ENCODE measurements at regions not wholly inside any gene's neighbourhood (a gene's known extent, or its start where the extent isn't known, plus 50 kb on each side); places are given as distances from the start of the nearest gene placed in this dataset.

DNA sequence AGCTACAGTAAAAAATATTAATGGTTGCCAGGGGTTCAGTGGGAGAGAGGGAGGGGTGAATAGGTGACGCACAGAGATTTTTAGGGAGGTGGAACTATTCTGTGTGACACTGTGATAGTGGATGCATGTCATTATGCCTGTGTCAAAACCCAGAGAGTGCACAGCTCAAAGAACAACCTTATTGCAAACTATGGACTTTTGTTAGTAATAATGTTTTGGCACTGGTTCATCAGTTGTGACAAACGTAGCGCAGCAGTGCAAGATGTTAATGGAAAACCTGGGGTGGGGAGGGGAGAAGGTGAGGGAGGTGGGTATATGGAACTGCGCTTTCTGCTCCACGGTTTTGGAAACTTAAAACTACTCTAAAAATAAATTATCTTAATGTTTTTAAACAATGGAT lies 134.6 kb upstream of the RFC3 start:
- POLR2A ChIA-PET = interaction anchor here (0.6 kb wide), 1 partner anchor 79 kb away, joined by 3 read pairs; no protein-coding TSS in a partner anchor
- no peak for DNase-seq (ENCODE audit: low read depth, low spot score)

DNA sequence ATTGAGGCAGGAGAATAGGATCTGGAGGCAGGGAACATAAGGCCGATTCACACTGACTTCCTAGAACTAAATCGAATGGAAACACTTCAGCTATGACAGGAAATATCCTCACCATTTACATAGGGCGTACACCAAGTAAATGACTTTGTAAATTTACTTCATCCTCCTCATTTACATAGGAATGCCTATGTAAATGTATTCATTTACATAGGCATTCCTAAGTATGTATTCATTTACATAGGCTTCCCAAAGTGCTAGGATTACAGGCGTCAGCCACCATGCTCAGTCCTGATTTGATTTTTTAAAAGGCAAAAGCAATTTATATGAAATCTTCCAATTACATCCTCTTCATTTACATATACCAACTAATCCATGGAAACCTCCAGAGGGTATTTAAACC lies 133.1 kb upstream of the RFC3 start:
- in situ Hi-C loops (cut with HindIII; ENCODE audit: low pct_unique_long_range_greater_than_20kb, low sequenced_read_pairs) = no loop called here
- POLR2A ChIA-PET = no interaction called here
- no peak for DNase-seq (ENCODE audit: low read depth, low spot score)
- peaks cover 3% of the 10 kb centered on the region for H3K4me1 ChIP-seq (ENCODE audit: control insufficient read depth, insufficient read depth, low read length)
- H3K27ac ChIP-seq (ENCODE audit: low read length) = no peak overlapping the region
- intact Hi-C loops (cut with micrococcal nuclease; ENCODE audit: unreplicated experiment) = no loop called here
- H3K4me3 ChIP-seq (ENCODE audit: low read depth in 2 of 2, low read length in 2 of 2) = no peak overlapping the region
- TF ChIP-seq, protein P1, sequence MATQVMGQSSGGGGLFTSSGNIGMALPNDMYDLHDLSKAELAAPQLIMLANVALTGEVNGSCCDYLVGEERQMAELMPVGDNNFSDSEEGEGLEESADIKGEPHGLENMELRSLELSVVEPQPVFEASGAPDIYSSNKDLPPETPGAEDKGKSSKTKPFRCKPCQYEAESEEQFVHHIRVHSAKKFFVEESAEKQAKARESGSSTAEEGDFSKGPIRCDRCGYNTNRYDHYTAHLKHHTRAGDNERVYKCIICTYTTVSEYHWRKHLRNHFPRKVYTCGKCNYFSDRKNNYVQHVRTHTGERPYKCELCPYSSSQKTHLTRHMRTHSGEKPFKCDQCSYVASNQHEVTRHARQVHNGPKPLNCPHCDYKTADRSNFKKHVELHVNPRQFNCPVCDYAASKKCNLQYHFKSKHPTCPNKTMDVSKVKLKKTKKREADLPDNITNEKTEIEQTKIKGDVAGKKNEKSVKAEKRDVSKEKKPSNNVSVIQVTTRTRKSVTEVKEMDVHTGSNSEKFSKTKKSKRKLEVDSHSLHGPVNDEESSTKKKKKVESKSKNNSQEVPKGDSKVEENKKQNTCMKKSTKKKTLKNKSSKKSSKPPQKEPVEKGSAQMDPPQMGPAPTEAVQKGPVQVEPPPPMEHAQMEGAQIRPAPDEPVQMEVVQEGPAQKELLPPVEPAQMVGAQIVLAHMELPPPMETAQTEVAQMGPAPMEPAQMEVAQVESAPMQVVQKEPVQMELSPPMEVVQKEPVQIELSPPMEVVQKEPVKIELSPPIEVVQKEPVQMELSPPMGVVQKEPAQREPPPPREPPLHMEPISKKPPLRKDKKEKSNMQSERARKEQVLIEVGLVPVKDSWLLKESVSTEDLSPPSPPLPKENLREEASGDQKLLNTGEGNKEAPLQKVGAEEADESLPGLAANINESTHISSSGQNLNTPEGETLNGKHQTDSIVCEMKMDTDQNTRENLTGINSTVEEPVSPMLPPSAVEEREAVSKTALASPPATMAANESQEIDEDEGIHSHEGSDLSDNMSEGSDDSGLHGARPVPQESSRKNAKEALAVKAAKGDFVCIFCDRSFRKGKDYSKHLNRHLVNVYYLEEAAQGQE (IDR thresholded peaks at IDR 0.05; ENCODE audit: insufficient read depth in 1 of 2, low read depth in 2 of 2, low read length in 1 of 2) = no peak
- TF ChIP-seq POLR2AphosphoS5 (IDR thresholded peaks at IDR 0.05; ENCODE audit: low read depth, low read length) (no peak), SIN3A (IDR thresholded peaks at IDR 0.05; ENCODE audit: borderline replicate concordance, insufficient read depth, low read depth, low read length) (no peak), TCF7L2 (IDR thresholded peaks at IDR 0.05; ENCODE audit: low read depth, low read length) (no peak)
- TF ChIP-seq, protein P2, sequence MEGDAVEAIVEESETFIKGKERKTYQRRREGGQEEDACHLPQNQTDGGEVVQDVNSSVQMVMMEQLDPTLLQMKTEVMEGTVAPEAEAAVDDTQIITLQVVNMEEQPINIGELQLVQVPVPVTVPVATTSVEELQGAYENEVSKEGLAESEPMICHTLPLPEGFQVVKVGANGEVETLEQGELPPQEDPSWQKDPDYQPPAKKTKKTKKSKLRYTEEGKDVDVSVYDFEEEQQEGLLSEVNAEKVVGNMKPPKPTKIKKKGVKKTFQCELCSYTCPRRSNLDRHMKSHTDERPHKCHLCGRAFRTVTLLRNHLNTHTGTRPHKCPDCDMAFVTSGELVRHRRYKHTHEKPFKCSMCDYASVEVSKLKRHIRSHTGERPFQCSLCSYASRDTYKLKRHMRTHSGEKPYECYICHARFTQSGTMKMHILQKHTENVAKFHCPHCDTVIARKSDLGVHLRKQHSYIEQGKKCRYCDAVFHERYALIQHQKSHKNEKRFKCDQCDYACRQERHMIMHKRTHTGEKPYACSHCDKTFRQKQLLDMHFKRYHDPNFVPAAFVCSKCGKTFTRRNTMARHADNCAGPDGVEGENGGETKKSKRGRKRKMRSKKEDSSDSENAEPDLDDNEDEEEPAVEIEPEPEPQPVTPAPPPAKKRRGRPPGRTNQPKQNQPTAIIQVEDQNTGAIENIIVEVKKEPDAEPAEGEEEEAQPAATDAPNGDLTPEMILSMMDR (IDR thresholded peaks at IDR 0.05) = no peak
- H3K36me3 ChIP-seq (ENCODE audit: control insufficient read depth, insufficient read depth, low read length) = no peaks in the 10 kb centered on the region
- no peaks in the 10 kb centered on the region for H3K27me3 ChIP-seq (ENCODE audit: control insufficient read depth, insufficient read depth, low read length)
- CTCF ChIA-PET = no interaction called here
- ATAC-seq = no peak
- no TSS peak for BruUV-seq (replicated peaks)
- no peaks in the 10 kb centered on the region for H3K9me3 ChIP-seq (ENCODE audit: control insufficient read depth, insufficient read depth, low read depth, low read length)

More for the DNA sequence above, 134.6 kb upstream of the RFC3 start:
- intact Hi-C loops (cut with micrococcal nuclease; ENCODE audit: unreplicated experiment) = no loop called here
- Histone ChIP-seq H3K4me1 (ENCODE audit: control insufficient read depth, insufficient read depth, low read length) (peaks cover 12% of the 10 kb centered on the region), H3K27ac (ENCODE audit: low read length) (no peak overlapping the region), H3K27me3 (ENCODE audit: control insufficient read depth, insufficient read depth, low read length) (no peaks in the 10 kb centered on the region), H3K9me3 (ENCODE audit: control insufficient read depth, insufficient read depth, low read depth, low read length) (no peaks in the 10 kb centered on the region), H3K4me3 (ENCODE audit: low read depth in 2 of 2, low read length in 2 of 2) (no peak overlapping the region), H3K36me3 (ENCODE audit: control insufficient read depth, insufficient read depth, low read length) (no peaks in the 10 kb centered on the region)
- BruUV-seq (replicated peaks) = no TSS peak
- TF ChIP-seq TCF7L2 (IDR thresholded peaks at IDR 0.05; ENCODE audit: low read depth, low read length) (no peak), POLR2AphosphoS5 (IDR thresholded peaks at IDR 0.05; ENCODE audit: low read depth, low read length) (no peak), SIN3A (IDR thresholded peaks at IDR 0.05; ENCODE audit: borderline replicate concordance, insufficient read depth, low read depth, low read length) (no peak)
- TF ChIP-seq, protein P1 (IDR thresholded peaks at IDR 0.05; ENCODE audit: insufficient read depth in 1 of 2, low read depth in 2 of 2, low read length in 1 of 2) = no peak
- TF ChIP-seq, protein P2 (IDR thresholded peaks at IDR 0.05) = no peak
- in situ Hi-C loops (cut with HindIII; ENCODE audit: low pct_unique_long_range_greater_than_20kb, low sequenced_read_pairs) = no loop called here
- no peak for ATAC-seq
- CTCF ChIA-PET = no interaction called here

Data from Panc1 (cell line).